ENCODE measurements at regions not wholly inside any gene's neighbourhood (a gene's known extent, or its start where the extent isn't known, plus 50 kb on each side); places are given as distances from the start of the nearest gene placed in this dataset.

- TF ChIP-seq HMGXB3 (CRISPR knock-in tag; IDR thresholded peaks at IDR 0.05; ENCODE audit: borderline replicate concordance) (0 out of 2 replicates have a peak, but pooled peaks have one; percentile 75), EZH2 (conservative IDR thresholded peaks at IDR 0.05; ENCODE audit: low read depth, low read length) (no peak), IRF2 (CRISPR knock-in tag; IDR thresholded peaks at IDR 0.05) (peak; percentile 89; the same call in 1 of the 2 replicates), ZNF432 (CRISPR knock-in tag; IDR thresholded peaks at IDR 0.05; ENCODE audit: borderline replicate concordance) (0 out of 2 replicates have a peak, but pooled peaks have one; percentile 62), SOX5 (CRISPR knock-in tag; IDR thresholded peaks at IDR 0.05; ENCODE audit: borderline replicate concordance) (peak; percentile 97), MNT (IDR thresholded peaks at IDR 0.05) (no peak), ZNF850 (CRISPR knock-in tag; conservative IDR thresholded peaks at IDR 0.05) (no peak), NCOA2 (CRISPR knock-in tag; IDR thresholded peaks at IDR 0.05) (peak; percentile 63; the same call in 1 of the 2 replicates), ZNF12 (CRISPR knock-in tag; IDR thresholded peaks at IDR 0.05) (peak; percentile 80; the same call in 1 of the 2 replicates), ZNF253 (CRISPR knock-in tag; IDR thresholded peaks at IDR 0.05; ENCODE audit: borderline replicate concordance) (no peak), HDAC6 (IDR thresholded peaks at IDR 0.05; ENCODE audit: low read depth, low read length) (no peak), FOXA1 (IDR thresholded peaks at IDR 0.05) (peak; percentile 21; the same call in 1 of the 2 replicates), FOXA1 (CRISPR knock-in tag; IDR thresholded peaks at IDR 0.05) (peak; percentile 61; the same call in 1 of the 2 replicates), AKAP8 (CRISPR knock-in tag; IDR thresholded peaks at IDR 0.05) (no peak), HNRNPK (IDR thresholded peaks at IDR 0.05; ENCODE audit: low read depth, low read length, poor library complexity, severe bottlenecking) (no peak), MAZ (IDR thresholded peaks at IDR 0.05; ENCODE audit: borderline replicate concordance, low read depth, low read length) (no peak), MAZ (CRISPR knock-in tag; IDR thresholded peaks at IDR 0.05; ENCODE audit: low read depth) (no peak), RNF2 (conservative IDR thresholded peaks at IDR 0.05; ENCODE audit: low read depth) (peak; percentile 46; the same call in 1 of the 2 replicates), ZNF652 (CRISPR knock-in tag; IDR thresholded peaks at IDR 0.05; ENCODE audit: borderline replicate concordance, low read depth) (no peak), RXRB (CRISPR knock-in tag; IDR thresholded peaks at IDR 0.05; ENCODE audit: borderline replicate concordance) (peak; percentile 71), TCF7L2 (IDR thresholded peaks at IDR 0.05; ENCODE audit: low read depth, low read length) (no peak), HDAC1 (CRISPR knock-in tag; IDR thresholded peaks at IDR 0.05) (peak; percentile 60), ERF (CRISPR knock-in tag; IDR thresholded peaks at IDR 0.05) (peak; percentile 81)
- TF ChIP-seq, protein P1, sequence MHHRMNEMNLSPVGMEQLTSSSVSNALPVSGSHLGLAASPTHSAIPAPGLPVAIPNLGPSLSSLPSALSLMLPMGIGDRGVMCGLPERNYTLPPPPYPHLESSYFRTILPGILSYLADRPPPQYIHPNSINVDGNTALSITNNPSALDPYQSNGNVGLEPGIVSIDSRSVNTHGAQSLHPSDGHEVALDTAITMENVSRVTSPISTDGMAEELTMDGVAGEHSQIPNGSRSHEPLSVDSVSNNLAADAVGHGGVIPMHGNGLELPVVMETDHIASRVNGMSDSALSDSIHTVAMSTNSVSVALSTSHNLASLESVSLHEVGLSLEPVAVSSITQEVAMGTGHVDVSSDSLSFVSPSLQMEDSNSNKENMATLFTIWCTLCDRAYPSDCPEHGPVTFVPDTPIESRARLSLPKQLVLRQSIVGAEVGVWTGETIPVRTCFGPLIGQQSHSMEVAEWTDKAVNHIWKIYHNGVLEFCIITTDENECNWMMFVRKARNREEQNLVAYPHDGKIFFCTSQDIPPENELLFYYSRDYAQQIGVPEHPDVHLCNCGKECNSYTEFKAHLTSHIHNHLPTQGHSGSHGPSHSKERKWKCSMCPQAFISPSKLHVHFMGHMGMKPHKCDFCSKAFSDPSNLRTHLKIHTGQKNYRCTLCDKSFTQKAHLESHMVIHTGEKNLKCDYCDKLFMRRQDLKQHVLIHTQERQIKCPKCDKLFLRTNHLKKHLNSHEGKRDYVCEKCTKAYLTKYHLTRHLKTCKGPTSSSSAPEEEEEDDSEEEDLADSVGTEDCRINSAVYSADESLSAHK (CRISPR knock-in tag; IDR thresholded peaks at IDR 0.05; ENCODE audit: borderline replicate concordance), result no peak
Observed at GRCh38 chr20:11687546-11688292, 230.0 kb upstream of the BTBD3 start (continued).
